ENCODE measurements at regions not wholly inside any gene's neighbourhood (a gene's known extent, or its start where the extent isn't known, plus 50 kb on each side); places are given as distances from the start of the nearest gene placed in this dataset.

GRCh38 chr3:80055306-80055705, 287.5 kb upstream of the ROBO1 start:
- 78% methylated on average over 4 of the region's 4 CpGs for WGBS

GRCh38 chr3:80052271-80052670, 284.5 kb upstream of the ROBO1 start:
- no peaks in the 10 kb centered on the region for H3K27me3 ChIP-seq (ENCODE audit: control insufficient read depth in 2 of 2, insufficient read depth in 1 of 2, low read length in 1 of 2)
- H3K36me3 ChIP-seq (ENCODE audit: control insufficient read depth in 2 of 2, insufficient read depth in 2 of 2, low read length in 1 of 2): no peaks in the 10 kb centered on the region
- no peak overlapping the region for H3K27ac ChIP-seq (ENCODE audit: low read depth in 1 of 2, low read length in 1 of 2)
- no peak overlapping the region for H3K4me3 ChIP-seq (ENCODE audit: low read length in 2 of 2)
- WGBS: 98% methylated on average over 16 of the region's 16 CpGs
- no peak for DNase-seq (ENCODE audit: low read depth in 6 of 9, low spot score in 9 of 9)
- peaks cover 0 to 17% of the 10 kb centered on the region in 2 donors for H3K9me3 ChIP-seq (ENCODE audit: control insufficient read depth in 2 of 2, insufficient read depth in 1 of 2, low read length in 1 of 2)
- no peaks in the 10 kb centered on the region for H3K4me1 ChIP-seq (ENCODE audit: control insufficient read depth in 2 of 2, insufficient read depth in 2 of 2, low read length in 2 of 2)

More at GRCh38 chr3:80055306-80055705, 287.5 kb upstream of the ROBO1 start:
- no peak overlapping the region for H3K4me3 ChIP-seq (ENCODE audit: low read length in 2 of 2)
- H3K27ac ChIP-seq (ENCODE audit: low read depth in 1 of 2, low read length in 1 of 2): no peak overlapping the region
- H3K27me3 ChIP-seq (ENCODE audit: control insufficient read depth in 2 of 2, insufficient read depth in 1 of 2, low read length in 1 of 2): no peaks in the 10 kb centered on the region
- peaks cover 0 to 17% of the 10 kb centered on the region in 2 donors for H3K9me3 ChIP-seq (ENCODE audit: control insufficient read depth in 2 of 2, insufficient read depth in 1 of 2, low read length in 1 of 2)
- H3K4me1 ChIP-seq (ENCODE audit: control insufficient read depth in 2 of 2, insufficient read depth in 2 of 2, low read length in 2 of 2): no peaks in the 10 kb centered on the region
- H3K36me3 ChIP-seq (ENCODE audit: control insufficient read depth in 2 of 2, insufficient read depth in 2 of 2, low read length in 1 of 2): no peaks in the 10 kb centered on the region
- DNase-seq (ENCODE audit: low read depth in 6 of 9, low spot score in 9 of 9): no peak

DNA sequence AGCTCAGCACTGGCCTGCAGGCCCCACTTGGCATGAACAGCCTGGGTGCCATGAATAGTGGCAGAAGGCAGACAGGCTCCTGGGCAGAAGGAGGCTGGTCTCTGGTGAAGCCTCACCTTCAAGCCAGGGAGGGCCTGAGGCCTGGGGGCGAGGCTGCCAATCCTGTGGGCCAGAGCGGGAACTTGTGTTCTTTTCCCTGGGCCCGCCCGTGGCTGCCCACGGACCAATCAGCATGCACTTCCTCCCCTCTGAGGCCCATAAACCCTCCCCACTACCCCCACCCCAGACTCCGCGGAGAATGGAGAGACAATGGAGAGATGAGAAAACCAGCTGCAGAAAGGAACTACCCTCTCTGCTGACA, 283.8 kb upstream of the ROBO1 start:
- DNase-seq (ENCODE audit: low read depth in 6 of 9, low spot score in 9 of 9): no peak
- Histone ChIP-seq H3K9me3 (ENCODE audit: control insufficient read depth in 2 of 2, insufficient read depth in 1 of 2, low read length in 1 of 2) (peaks cover 0 to 17% of the 10 kb centered on the region in 2 donors), H3K27ac (ENCODE audit: low read depth in 1 of 2, low read length in 1 of 2) (no peak overlapping the region), H3K4me1 (ENCODE audit: control insufficient read depth in 2 of 2, insufficient read depth in 2 of 2, low read length in 2 of 2) (no peaks in the 10 kb centered on the region), H3K4me3 (ENCODE audit: low read length in 2 of 2) (no peak overlapping the region), H3K36me3 (ENCODE audit: control insufficient read depth in 2 of 2, insufficient read depth in 2 of 2, low read length in 1 of 2) (no peaks in the 10 kb centered on the region), H3K27me3 (ENCODE audit: control insufficient read depth in 2 of 2, insufficient read depth in 1 of 2, low read length in 1 of 2) (no peaks in the 10 kb centered on the region)
- 97% methylated on average over 7 of the region's 7 CpGs for WGBS

- Histone ChIP-seq H3K4me3 (ENCODE audit: low read length in 2 of 2) (no peak overlapping the region), H3K36me3 (ENCODE audit: control insufficient read depth in 2 of 2, insufficient read depth in 2 of 2, low read length in 1 of 2) (no peaks in the 10 kb centered on the region), H3K4me1 (ENCODE audit: control insufficient read depth in 2 of 2, insufficient read depth in 2 of 2, low read length in 2 of 2) (no peaks in the 10 kb centered on the region), H3K27ac (ENCODE audit: low read depth in 1 of 2, low read length in 1 of 2) (no peak overlapping the region), H3K27me3 (ENCODE audit: control insufficient read depth in 2 of 2, insufficient read depth in 1 of 2, low read length in 1 of 2) (no peaks in the 10 kb centered on the region), H3K9me3 (ENCODE audit: control insufficient read depth in 2 of 2, insufficient read depth in 1 of 2, low read length in 1 of 2) (peaks cover 0 to 17% of the 10 kb centered on the region in 2 donors)
- DNase-seq (ENCODE audit: low read depth in 6 of 9, low spot score in 9 of 9): no peak
- WGBS: 94% methylated on average over 34 of the region's 34 CpGs
Measured at GRCh38 chr3:80050826-80051601, 283.2 kb upstream of the ROBO1 start.

GRCh38 chr3:80043226-80043625, 275.4 kb upstream of the ROBO1 start:
- no peak overlapping the region for H3K4me3 ChIP-seq (ENCODE audit: low read length in 2 of 2)
- DNase-seq (ENCODE audit: low read depth in 6 of 9, low spot score in 9 of 9): no peak
- H3K27ac ChIP-seq (ENCODE audit: low read depth in 1 of 2, low read length in 1 of 2): no peak overlapping the region
- no peaks in the 10 kb centered on the region for H3K27me3 ChIP-seq (ENCODE audit: control insufficient read depth in 2 of 2, insufficient read depth in 1 of 2, low read length in 1 of 2)
- WGBS: 88% methylated on average over 4 of the region's 4 CpGs
- H3K4me1 ChIP-seq (ENCODE audit: control insufficient read depth in 2 of 2, insufficient read depth in 2 of 2, low read length in 2 of 2): no peaks in the 10 kb centered on the region
- no peaks in the 10 kb centered on the region for H3K36me3 ChIP-seq (ENCODE audit: control insufficient read depth in 2 of 2, insufficient read depth in 2 of 2, low read length in 1 of 2)
- H3K9me3 ChIP-seq (ENCODE audit: control insufficient read depth in 2 of 2, insufficient read depth in 1 of 2, low read length in 1 of 2): peaks cover 0 to 3% of the 10 kb centered on the region in 2 donors

DNA sequence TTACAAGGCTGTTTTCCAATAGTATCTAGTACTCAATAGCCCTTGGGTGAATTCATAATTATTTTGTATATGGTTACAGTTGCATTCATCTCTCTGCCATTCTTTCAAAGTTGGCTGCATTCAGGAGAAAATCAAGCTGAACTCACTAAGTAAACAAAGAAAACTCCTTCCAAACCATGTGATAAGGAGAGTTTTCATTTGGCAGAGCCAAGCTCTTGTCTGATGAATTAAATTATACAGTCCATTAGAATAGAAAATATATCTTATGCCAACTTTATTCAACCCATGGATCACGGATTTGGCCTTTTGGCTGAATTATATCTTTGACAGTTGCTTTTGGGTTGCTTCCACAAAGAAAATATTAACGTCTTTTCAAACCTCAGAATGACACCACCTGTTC, 272.3 kb upstream of the ROBO1 start:
- Histone ChIP-seq H3K27me3 (ENCODE audit: control insufficient read depth in 2 of 2, insufficient read depth in 1 of 2, low read length in 1 of 2) (no peaks in the 10 kb centered on the region), H3K27ac (ENCODE audit: low read depth in 1 of 2, low read length in 1 of 2) (no peak overlapping the region), H3K4me1 (ENCODE audit: control insufficient read depth in 2 of 2, insufficient read depth in 2 of 2, low read length in 2 of 2) (no peaks in the 10 kb centered on the region), H3K4me3 (ENCODE audit: low read length in 2 of 2) (no peak overlapping the region), H3K9me3 (ENCODE audit: control insufficient read depth in 2 of 2, insufficient read depth in 1 of 2, low read length in 1 of 2) (peaks cover 0 to 3% of the 10 kb centered on the region in 2 donors), H3K36me3 (ENCODE audit: control insufficient read depth in 2 of 2, insufficient read depth in 2 of 2, low read length in 1 of 2) (no peaks in the 10 kb centered on the region)
- WGBS: 82% methylated on average over 2 of the region's 2 CpGs
- DNase-seq (ENCODE audit: low read depth in 6 of 9, low spot score in 9 of 9): no peak

DNA sequence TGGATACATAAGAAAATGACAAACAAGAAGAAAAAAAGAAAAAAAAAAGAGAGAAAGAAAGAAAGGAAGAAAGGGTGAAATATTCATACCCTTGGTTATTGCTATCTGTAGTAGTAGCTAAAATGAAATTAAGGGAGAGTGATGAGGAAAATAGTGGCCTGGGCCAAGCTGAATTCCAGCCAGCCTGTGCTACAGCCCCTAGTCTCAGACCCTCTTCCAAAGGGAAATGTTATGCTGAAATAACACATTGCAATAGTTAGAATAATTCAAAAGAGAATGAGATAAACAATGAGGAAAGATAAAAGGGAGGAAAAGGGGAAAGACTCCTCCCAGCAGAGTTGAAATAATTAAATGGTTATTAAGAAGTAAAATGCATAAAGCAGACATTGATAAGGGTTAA, 268.4 kb upstream of the ROBO1 start:
- H3K4me1 ChIP-seq (ENCODE audit: control insufficient read depth in 2 of 2, insufficient read depth in 2 of 2, low read length in 2 of 2): no peaks in the 10 kb centered on the region
- peaks cover 0 to 3% of the 10 kb centered on the region in 2 donors for H3K9me3 ChIP-seq (ENCODE audit: control insufficient read depth in 2 of 2, insufficient read depth in 1 of 2, low read length in 1 of 2)
- no peaks in the 10 kb centered on the region for H3K27me3 ChIP-seq (ENCODE audit: control insufficient read depth in 2 of 2, insufficient read depth in 1 of 2, low read length in 1 of 2)
- DNase-seq (ENCODE audit: low read depth in 6 of 9, low spot score in 9 of 9): no peak
- no peak overlapping the region for H3K27ac ChIP-seq (ENCODE audit: low read depth in 1 of 2, low read length in 1 of 2)
- H3K4me3 ChIP-seq (ENCODE audit: low read length in 2 of 2): no peak overlapping the region
- no peaks in the 10 kb centered on the region for H3K36me3 ChIP-seq (ENCODE audit: control insufficient read depth in 2 of 2, insufficient read depth in 2 of 2, low read length in 1 of 2)

GRCh38 chr3:80035021-80035420, 267.2 kb upstream of the ROBO1 start:
- 94% methylated on average over 7 of the region's 7 CpGs for WGBS
- no peak for DNase-seq (ENCODE audit: low read depth in 6 of 9, low spot score in 9 of 9)
- Histone ChIP-seq H3K27me3 (ENCODE audit: control insufficient read depth in 2 of 2, insufficient read depth in 1 of 2, low read length in 1 of 2) (no peaks in the 10 kb centered on the region), H3K27ac (ENCODE audit: low read depth in 1 of 2, low read length in 1 of 2) (no peak overlapping the region), H3K4me1 (ENCODE audit: control insufficient read depth in 2 of 2, insufficient read depth in 2 of 2, low read length in 2 of 2) (no peaks in the 10 kb centered on the region), H3K36me3 (ENCODE audit: control insufficient read depth in 2 of 2, insufficient read depth in 2 of 2, low read length in 1 of 2) (no peaks in the 10 kb centered on the region), H3K4me3 (ENCODE audit: low read length in 2 of 2) (no peak overlapping the region), H3K9me3 (ENCODE audit: control insufficient read depth in 2 of 2, insufficient read depth in 1 of 2, low read length in 1 of 2) (peaks cover 0 to 3% of the 10 kb centered on the region in 2 donors)

DNA sequence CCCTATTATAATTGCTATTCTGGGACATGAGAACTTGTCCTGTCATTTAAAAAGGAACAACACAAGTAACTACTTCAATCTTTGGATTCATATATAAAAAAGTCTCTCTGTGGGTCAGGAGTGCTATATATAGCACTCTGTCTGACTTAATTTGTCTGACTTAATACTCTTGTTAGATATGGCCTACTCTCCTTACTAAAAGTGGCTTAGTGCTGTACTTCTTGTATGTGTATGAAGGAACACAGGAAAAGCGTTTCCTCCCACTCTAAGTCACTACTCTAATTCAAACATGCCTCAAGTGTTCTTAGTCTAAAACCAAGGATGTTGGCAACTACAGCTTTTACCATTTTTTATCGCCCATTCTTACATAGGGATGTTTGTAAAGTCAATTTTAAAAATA, 255.2 kb upstream of the ROBO1 start:
- H3K36me3 ChIP-seq (ENCODE audit: control insufficient read depth in 2 of 2, insufficient read depth in 2 of 2, low read length in 1 of 2): no peaks in the 10 kb centered on the region
- H3K27ac ChIP-seq (ENCODE audit: low read depth in 1 of 2, low read length in 1 of 2): no peak overlapping the region
- 89% methylated on average over 2 of the region's 2 CpGs for WGBS
- H3K27me3 ChIP-seq (ENCODE audit: control insufficient read depth in 2 of 2, insufficient read depth in 1 of 2, low read length in 1 of 2): no peaks in the 10 kb centered on the region
- H3K9me3 ChIP-seq (ENCODE audit: control insufficient read depth in 2 of 2, insufficient read depth in 1 of 2, low read length in 1 of 2): no peaks in the 10 kb centered on the region
- no peak for DNase-seq (ENCODE audit: low read depth in 6 of 9, low spot score in 9 of 9)
- no peak overlapping the region for H3K4me3 ChIP-seq (ENCODE audit: low read length in 2 of 2)
- no peaks in the 10 kb centered on the region for H3K4me1 ChIP-seq (ENCODE audit: control insufficient read depth in 2 of 2, insufficient read depth in 2 of 2, low read length in 2 of 2)

All from thymus (tissue), 11 donors.